SK-N-SH (cell line): ENCODE measurements at regions not wholly inside any gene's neighbourhood (a gene's known extent, or its start where the extent isn't known, plus 50 kb on each side); places are given as distances from the start of the nearest gene placed in this dataset.

Experiments
- CTCF ChIA-PET: fragments of 300-600, 350-600 bp; formaldehyde crosslinking; extraction: SDS; loops from one replicate; lab custom pipeline; 2021; lab: Yijun Ruan, JAX
- POLR2A ChIA-PET: fragments of 350-600 bp; sonication (Branson Sonifier 250); formaldehyde crosslinking; extraction: SDS; loops from one replicate; lab custom pipeline; 2020; ENCODE audit warnings: antibody characterized with exemption, inconsistent platforms; lab: Yijun Ruan, JAX
- DNase-seq: peaks from one replicate; pipeline ENCODE4 v3.0.0; 2012
- H2AFZ ChIP-seq: fragments of 200-600 bp; sonication (generic); 2 replicates; pipeline ENCODE4 v1.8.1; 2016; ENCODE audit warnings: antibody characterized with exemption, mild to moderate bottlenecking, low read depth
- H3F3A ChIP-seq: fragments of 200-600 bp; sonication (generic); replicated peaks from 2 replicates; pipeline ENCODE3; 2016; ENCODE audit warnings: antibody characterized with exemption, mild to moderate bottlenecking; ENCODE audit not compliant: insufficient read depth
- H3K27ac ChIP-seq, 2 experiments: fragments of 200-500 bp in 1 of 2; fragments of 200-600 bp in 1 of 2; sonication (Bioruptor generic) in 1 of 2; sonication (generic), shearing (Covaris generic) in 1 of 2; 2 replicates each; pipeline versions ENCODE4 v1.5.1 to v1.6.1; 2014 to 2016; ENCODE audit warnings: low read depth in 2 of 2, inconsistent platforms in 1 of 2, low read length in 1 of 2, mild to moderate bottlenecking in 1 of 2, mixed read lengths in 1 of 2
- H3K27me3 ChIP-seq: fragments of 200-600 bp; sonication (generic), shearing (Covaris generic); 2 replicates; pipeline ENCODE4 v1.6.1; 2016; ENCODE audit warnings: mixed run types; ENCODE audit not compliant: insufficient read depth
- H3K36me3 ChIP-seq, 2 experiments: fragments of 200-500 bp in 1 of 2; fragments of 200-600 bp in 1 of 2; sonication (Bioruptor generic) in 1 of 2; sonication (generic) in 1 of 2; replicated peaks in 1 of 2; 2 replicates each; pipeline versions ENCODE3 to v1.5.1; 2014 to 2016; ENCODE audit warnings: low read length in 1 of 2, mild to moderate bottlenecking in 1 of 2; ENCODE audit not compliant: insufficient read depth in 2 of 2, control insufficient read depth in 1 of 2
- H3K4me1 ChIP-seq, 2 experiments: fragments of 200-500 bp in 1 of 2; fragments of 200-600 bp in 1 of 2; sonication (Bioruptor generic) in 1 of 2; sonication (generic), shearing (Covaris generic) in 1 of 2; 2 replicates each; pipeline versions ENCODE4 v1.5.1 to v1.6.1; 2014 to 2016; ENCODE audit warnings: low read depth in 1 of 2, low read length in 1 of 2, mixed run types in 1 of 2; ENCODE audit not compliant: insufficient read depth in 2 of 2, control insufficient read depth in 1 of 2
- H3K4me2 ChIP-seq: fragments of 200-600 bp; sonication (generic), shearing (Covaris generic); 2 replicates; pipeline ENCODE4 v1.6.1; 2017; ENCODE audit warnings: mixed run types
- H3K4me3 ChIP-seq, 2 experiments: fragments of 200-500 bp in 1 of 2; fragments of 200-600 bp in 1 of 2; sonication (Bioruptor generic) in 1 of 2; sonication (generic), shearing (Covaris generic) in 1 of 2; 2 replicates each; pipeline versions ENCODE4 v1.5.1 to v1.8.1; 2014 to 2016; ENCODE audit warnings: low read depth in 2 of 2, inconsistent platforms in 1 of 2, low read length in 1 of 2, mild to moderate bottlenecking in 1 of 2, mixed read lengths in 1 of 2, moderate library complexity in 1 of 2
- H3K79me2 ChIP-seq: fragments of 200-600 bp; sonication (generic); 2 replicates; pipeline ENCODE4 v1.8.1; 2017; ENCODE audit warnings: mild to moderate bottlenecking; ENCODE audit not compliant: insufficient read depth
- H3K9ac ChIP-seq: fragments of 200-600 bp; sonication (generic); 2 replicates; pipeline ENCODE4 v1.6.1; 2017; ENCODE audit warnings: mixed run types
- H3K9me2 ChIP-seq: fragments of 200-600 bp; sonication (generic); 2 replicates; pipeline ENCODE4 v1.6.1; 2017; ENCODE audit warnings: mixed run types
- H3K9me3 ChIP-seq: fragments of 200-600 bp; sonication (generic); 2 replicates; pipeline ENCODE4 v1.6.1; 2017; ENCODE audit warnings: mixed run types, mild to moderate bottlenecking, moderate library complexity
- H4K20me1 ChIP-seq: fragments of 200-600 bp; sonication (generic); 2 replicates; pipeline ENCODE4 v1.6.1; 2017; ENCODE audit warnings: mild to moderate bottlenecking, mixed run types; ENCODE audit not compliant: insufficient read depth
- CHD2 ChIP-seq: fragments of 150-350 bp; IDR thresholded peaks from 2 replicates; pipeline ENCODE4 v1.6.1; 2018; ENCODE audit warnings: low read length; ENCODE audit not compliant: partially characterized antibody
- EZH2phosphoT487 ChIP-seq: fragments of 200-600 bp; sonication (generic); IDR thresholded peaks from 2 replicates; pipeline ENCODE4 v1.6.1; 2017; ENCODE audit warnings: low read depth, mixed run types, mild to moderate bottlenecking, antibody characterized with exemption, moderate library complexity, borderline replicate concordance
- FOSL2 ChIP-seq: IDR thresholded peaks from 2 replicates; pipeline ENCODE4 v1.4.0; 2012; ENCODE audit warnings: low read depth, mild to moderate bottlenecking, moderate library complexity, borderline replicate concordance
- FOXJ3 ChIP-seq: sonication (generic); formaldehyde crosslinking; IDR thresholded peaks from 2 replicates; pipeline ENCODE4 v1.5.1; 2020; ENCODE audit warnings: mild to moderate bottlenecking, missing genetic modification reagents
- FOXM1 ChIP-seq: IDR thresholded peaks from 2 replicates; pipeline ENCODE4 v1.4.0; 2012; ENCODE audit warnings: low read depth, mild to moderate bottlenecking
- JUND ChIP-seq: IDR thresholded peaks from 2 replicates; pipeline ENCODE4 v1.4.0; 2012
- MEF2A ChIP-seq: IDR thresholded peaks from 2 replicates; pipeline ENCODE4 v1.4.0; 2012; ENCODE audit warnings: low read depth, borderline replicate concordance
- NRF1 ChIP-seq: IDR thresholded peaks from 2 replicates; pipeline ENCODE4 v1.6.1; 2012; ENCODE audit warnings: low read depth, mild to moderate bottlenecking, low read length
- RAD21 ChIP-seq: IDR thresholded peaks from 2 replicates; pipeline ENCODE4 v1.6.1; 2012; ENCODE audit warnings: mild to moderate bottlenecking, low read length
- RCOR1 ChIP-seq: fragments of 150-350 bp; IDR thresholded peaks from 2 replicates; pipeline ENCODE4 v1.6.1; 2017; ENCODE audit warnings: antibody characterized with exemption, low read length
- REST ChIP-seq: IDR thresholded peaks from 2 replicates; pipeline ENCODE4 v1.6.1; 2012; ENCODE audit warnings: mild to moderate bottlenecking, low read depth, low read length, moderate library complexity
- RXRA ChIP-seq: IDR thresholded peaks from 2 replicates; pipeline ENCODE4 v1.4.0; 2012; ENCODE audit warnings: low read depth, mild to moderate bottlenecking, borderline replicate concordance
- SIN3A ChIP-seq: IDR thresholded peaks from 2 replicates; pipeline ENCODE4 v1.6.1; 2012; ENCODE audit warnings: low read depth, mild to moderate bottlenecking, low read length, moderate library complexity, borderline replicate concordance
- TAF1 ChIP-seq: IDR thresholded peaks from 2 replicates; pipeline ENCODE4 v1.6.1; 2012; ENCODE audit warnings: low read depth, mild to moderate bottlenecking, low read length, moderate library complexity, borderline replicate concordance
- TEAD4 ChIP-seq: IDR thresholded peaks from 2 replicates; pipeline ENCODE4 v1.4.0; 2012; ENCODE audit warnings: mild to moderate bottlenecking, borderline replicate concordance; ENCODE audit not compliant: insufficient read depth
- USF1 ChIP-seq: IDR thresholded peaks from 2 replicates; pipeline ENCODE4 v1.4.0; 2012; ENCODE audit warnings: low read depth, borderline replicate concordance
- YY1 ChIP-seq: IDR thresholded peaks from 2 replicates; pipeline ENCODE4 v1.4.0; 2012; ENCODE audit warnings: low read depth, mild to moderate bottlenecking
- WGBS: methylation state at CpG from one replicate; pipeline ENCODE4 v1.1.6; 2017; ENCODE audit warnings: low lambda C conversion rate; 5-methylcytosine and 5-hydroxymethylcytosine counted together

- Histone ChIP-seq H3K9ac (no peak overlapping the region), H3K27me3 (no peaks in the 10 kb centered on the region), H3K9me3 (no peaks in the 10 kb centered on the region), H3K4me2 (no peak overlapping the region), H3K36me3 (no peaks in the 10 kb centered on the region), H3K4me1 (no peaks in the 10 kb centered on the region), H4K20me1 (no peaks in the 10 kb centered on the region), H3K4me3 (no peak overlapping the region), H3K79me2 (no peaks in the 10 kb centered on the region), H2AFZ (no peak overlapping the region), H3K9me2 (no peaks in the 10 kb centered on the region), H3F3A (no peaks in the 10 kb centered on the region), H3K27ac (no peak overlapping the region)
- no peak for DNase-seq
- CTCF ChIA-PET: interaction anchor here (1.8 kb wide), 1 partner anchor 37 kb away, joined by 4 read pairs; no protein-coding TSS in a partner anchor
- POLR2A ChIA-PET: no interaction called here
- 0% methylated on average over 3 of the region's 3 CpGs for WGBS
- TF ChIP-seq EZH2phosphoT487 (no peak), TEAD4 (no peak), FOXJ3 (no peak), NRF1 (no peak), MEF2A (no peak), RCOR1 (no peak), FOSL2 (no peak), RAD21 (no peak)
Observed at GRCh38 chr19:27929399-27929798, 1283.6 kb downstream of the UQCRFS1 start.

GRCh38 chr19:27925202-27925601 lies 1287.7 kb downstream of the UQCRFS1 start:
- H4K20me1 ChIP-seq: no peaks in the 10 kb centered on the region
- no peak overlapping the region for H3K9ac ChIP-seq
- H3K9me2 ChIP-seq: no peaks in the 10 kb centered on the region
- CTCF ChIA-PET: no interaction called here
- no peaks in the 10 kb centered on the region for H3K27me3 ChIP-seq
- H3K79me2 ChIP-seq: no peaks in the 10 kb centered on the region
- H3K4me1 ChIP-seq: no peaks in the 10 kb centered on the region
- H2AFZ ChIP-seq: no peak overlapping the region
- no peaks in the 10 kb centered on the region for H3K9me3 ChIP-seq
- H3K4me2 ChIP-seq: no peak overlapping the region
- 3% methylated on average over 2 of the region's 2 CpGs for WGBS
- H3K36me3 ChIP-seq: no peaks in the 10 kb centered on the region
- H3K4me3 ChIP-seq: no peak overlapping the region
- no peaks in the 10 kb centered on the region for H3F3A ChIP-seq
- no peak overlapping the region for H3K27ac ChIP-seq
- POLR2A ChIA-PET: no interaction called here
- no peak for TF ChIP-seq USF1
- no peak for TF ChIP-seq NRF1
- TF ChIP-seq CHD2: no peak
- TF ChIP-seq SIN3A: no peak
- TF ChIP-seq, all 33 proteins: peak for 0
- no peak for DNase-seq

- H3F3A ChIP-seq: no peaks in the 10 kb centered on the region
- no peaks in the 10 kb centered on the region for H3K27me3 ChIP-seq
- ChIA-PET POLR2A (no interaction called here), CTCF (no interaction called here)
- H3K4me1 ChIP-seq: no peaks in the 10 kb centered on the region
- H3K4me3 ChIP-seq: no peak overlapping the region
- DNase-seq: no peak
- no peaks in the 10 kb centered on the region for H3K9me3 ChIP-seq
- no peak overlapping the region for H3K9ac ChIP-seq
- WGBS: 1% methylated on average over 3 of the region's 3 CpGs
- H3K79me2 ChIP-seq: no peaks in the 10 kb centered on the region
- no peak overlapping the region for H2AFZ ChIP-seq
- H4K20me1 ChIP-seq: no peaks in the 10 kb centered on the region
- no peak overlapping the region for H3K27ac ChIP-seq
- no peaks in the 10 kb centered on the region for H3K9me2 ChIP-seq
- no peaks in the 10 kb centered on the region for H3K36me3 ChIP-seq
- no peak overlapping the region for H3K4me2 ChIP-seq
- TF ChIP-seq YY1 (no peak), NRF1 (no peak), FOXM1 (no peak), MEF2A (no peak), JUND (no peak), REST (no peak), TAF1 (no peak), RXRA (no peak)
Observed at GRCh38 chr19:27922970-27923369, 1290.0 kb downstream of the UQCRFS1 start.
